Endodermal cell (in vitro differentiated cells): ENCODE measurements at regions not wholly inside any gene's neighbourhood (a gene's known extent, or its start where the extent isn't known, plus 50 kb on each side); places are given as distances from the start of the nearest gene placed in this dataset.

Source experiments
- DNase-seq: peaks from one replicate; pipeline ENCODE4 v3.0.0-alpha.2; 2017
- H3K27ac ChIP-seq: 2 replicates; pipeline ENCODE4 v1.5.1; 2013; ENCODE audit warnings: mild to moderate bottlenecking, low read depth, low read length, moderate library complexity
- H3K27me3 ChIP-seq: 2 replicates; pipeline ENCODE4 v1.6.1; 2013; ENCODE audit warnings: mild to moderate bottlenecking, low read length, moderate library complexity; ENCODE audit not compliant: insufficient read depth, control insufficient read depth, poor library complexity, severe bottlenecking
- H3K36me3 ChIP-seq: 2 replicates; pipeline ENCODE4 v1.7.0; 2013; ENCODE audit warnings: mild to moderate bottlenecking, low read length, moderate library complexity; ENCODE audit not compliant: control insufficient read depth, insufficient read depth
- H3K4me1 ChIP-seq: one replicate; pipeline ENCODE4 v1.7.0; 2013; ENCODE audit warnings: low read length; ENCODE audit not compliant: control insufficient read depth, insufficient read depth
- H3K4me3 ChIP-seq: 2 replicates; pipeline ENCODE4 v1.5.1; 2013; ENCODE audit warnings: mild to moderate bottlenecking, low read length, moderate library complexity
- H3K9ac ChIP-seq: 2 replicates; pipeline ENCODE4 v1.6.1; 2013; ENCODE audit warnings: mild to moderate bottlenecking, low read length, moderate library complexity; ENCODE audit not compliant: poor library complexity, severe bottlenecking; ENCODE audit errors: extremely low read depth
- H3K9me3 ChIP-seq: 2 replicates; pipeline ENCODE4 v1.6.1; 2013; ENCODE audit warnings: mild to moderate bottlenecking, low read length, moderate library complexity; ENCODE audit not compliant: control insufficient read depth
- H3K27ac Mint-ChIP-seq: 2 replicates; pipeline ENCODE4 v1.8.0; 2020; ENCODE audit warnings: mixed read lengths
- H3K27me3 Mint-ChIP-seq: 2 replicates; pipeline ENCODE4 v1.8.0; 2021; ENCODE audit warnings: mild to moderate bottlenecking, mixed read lengths; ENCODE audit not compliant: insufficient read depth
- H3K36me3 Mint-ChIP-seq: 2 replicates; pipeline ENCODE4 v1.8.0; 2020; ENCODE audit warnings: low read depth, mixed read lengths
- H3K4me1 Mint-ChIP-seq: 2 replicates; pipeline ENCODE4 v1.8.0; 2020; ENCODE audit warnings: mixed read lengths
- H3K4me3 Mint-ChIP-seq: 2 replicates; pipeline ENCODE4 v1.8.0; 2020; ENCODE audit warnings: mild to moderate bottlenecking, moderate library complexity, mixed read lengths
- H3K9me3 Mint-ChIP-seq: 2 replicates; pipeline ENCODE4 v1.8.0; 2020; ENCODE audit warnings: mild to moderate bottlenecking, mixed read lengths
- CTCF ChIP-seq: fragments of 200-600 bp; sonication (generic); conservative IDR thresholded peaks from 2 replicates; pipeline ENCODE4 v1.5.0; 2021; ENCODE audit warnings: antibody characterized with exemption, mild to moderate bottlenecking
- WGBS, 2 experiments: methylation state at CpG; one replicate each; pipeline versions ENCODE4 v1.1.5 to v1.1.7; 2013; ENCODE audit warnings: missing lambda C conversion rate in 2 of 2, mixed read lengths in 1 of 2; ENCODE audit not compliant: insufficient coverage in 1 of 2, insufficient read length in 1 of 2; 5-methylcytosine and 5-hydroxymethylcytosine counted together

GRCh38 chr4:23130845-23131244, 438.1 kb downstream of the GBA3 start:
- Mint-ChIP-seq H3K4me1 (no peaks in the 10 kb centered on the region), H3K27ac (no peak overlapping the region), H3K36me3 (no peaks in the 10 kb centered on the region), H3K27me3 (no peaks in the 10 kb centered on the region), H3K4me3 (no peak overlapping the region), H3K9me3 (no peaks in the 10 kb centered on the region)
- 100% methylated on average over 2 of the region's 2 CpGs; no CpG with 5 or more reads in 1 of the 2 experiments for WGBS, 2 experiments
- Histone ChIP-seq H3K9ac (no peak overlapping the region), H3K4me1 (no peaks in the 10 kb centered on the region), H3K27me3 (no peaks in the 10 kb centered on the region), H3K4me3 (no peak overlapping the region), H3K36me3 (no peaks in the 10 kb centered on the region), H3K9me3 (no peaks in the 10 kb centered on the region), H3K27ac (no peak overlapping the region)
- TF ChIP-seq CTCF: no peak
- no peak for DNase-seq

- H3K36me3 ChIP-seq: no peaks in the 10 kb centered on the region
- WGBS, 2 experiments: 90 to 96% methylated on average over 5 to 6 of the region's 6 CpGs
- no peak for TF ChIP-seq CTCF
- H3K4me3 Mint-ChIP-seq: no peak overlapping the region
- H3K27me3 ChIP-seq: no peaks in the 10 kb centered on the region
- no peaks in the 10 kb centered on the region for H3K4me1 Mint-ChIP-seq
- no peaks in the 10 kb centered on the region for H3K9me3 Mint-ChIP-seq
- no peaks in the 10 kb centered on the region for H3K9me3 ChIP-seq
- no peaks in the 10 kb centered on the region for H3K27me3 Mint-ChIP-seq
- H3K4me1 ChIP-seq: peaks cover 4% of the 10 kb centered on the region
- no peak for DNase-seq
- no peak overlapping the region for H3K4me3 ChIP-seq
- H3K9ac ChIP-seq: no peak overlapping the region
- H3K36me3 Mint-ChIP-seq: no peaks in the 10 kb centered on the region
- H3K27ac ChIP-seq: no peak overlapping the region
- H3K27ac Mint-ChIP-seq: no peak overlapping the region
These were observed 432.4 kb downstream of the GBA3 start for GRCh38 chr4:23125118-23125517.

GRCh38 chr4:23122666-23123400, 430.1 kb downstream of the GBA3 start:
- Histone ChIP-seq H3K27me3 (no peaks in the 10 kb centered on the region), H3K27ac (no peak overlapping the region), H3K4me3 (no peak overlapping the region), H3K36me3 (no peaks in the 10 kb centered on the region), H3K9ac (no peak overlapping the region), H3K9me3 (no peaks in the 10 kb centered on the region), H3K4me1 (peaks cover 4% of the 10 kb centered on the region)
- no peaks in the 10 kb centered on the region for H3K4me1 Mint-ChIP-seq
- no peaks in the 10 kb centered on the region for H3K9me3 Mint-ChIP-seq
- TF ChIP-seq CTCF: no peak
- no peak overlapping the region for H3K4me3 Mint-ChIP-seq
- WGBS, 2 experiments: 85 to 88% methylated on average over 1 to 2 of the region's 2 CpGs
- DNase-seq: no peak
- no peaks in the 10 kb centered on the region for H3K36me3 Mint-ChIP-seq
- peaks cover 3% of the 10 kb centered on the region for H3K27me3 Mint-ChIP-seq
- H3K27ac Mint-ChIP-seq: no peak overlapping the region
